HEK293 (cell line): ENCODE measurements at regions not wholly inside any gene's neighbourhood (a gene's known extent, or its start where the extent isn't known, plus 50 kb on each side); places are given as distances from the start of the nearest gene placed in this dataset.

Source experiments
- CTCF ChIA-PET: fragments of 350-600 bp; formaldehyde crosslinking; extraction: SDS; loops from one replicate; lab custom pipeline; 2021; ENCODE audit warnings: antibody characterized with exemption; lab: Yijun Ruan, JAX
- POLR2A ChIA-PET: fragments of 300-600 bp; formaldehyde crosslinking; extraction: SDS; loops from one replicate; lab custom pipeline; 2020; ENCODE audit warnings: antibody characterized with exemption, inconsistent platforms; lab: Yijun Ruan, JAX
- H3K27ac ChIP-seq: fragments of 200-500 bp; sonication (Bioruptor generic); 2 replicates; pipeline ENCODE4 v1.5.1; 2014; ENCODE audit warnings: low read depth, low read length, control low read depth, inconsistent platforms; ENCODE audit errors: extremely low read depth
- H3K36me3 ChIP-seq, 2 experiments: fragments of 200-500 bp in 1 of 2; sonication (Bioruptor generic) in 1 of 2; 1 replicate in 1 of 2; 2 replicates in 1 of 2; pipeline ENCODE4 v1.5.1; 2014 to 2017; ENCODE audit warnings: inconsistent platforms in 2 of 2, low read length in 2 of 2; ENCODE audit not compliant: control insufficient read depth in 2 of 2, insufficient read depth in 1 of 2
- H3K4me1 ChIP-seq: fragments of 200-500 bp; sonication (Bioruptor generic); 2 replicates; pipeline ENCODE4 v1.5.1; 2014; ENCODE audit warnings: mild to moderate bottlenecking, low read length, inconsistent platforms; ENCODE audit not compliant: control insufficient read depth, insufficient read depth
- H3K4me3 ChIP-seq: 2 replicates; pipeline ENCODE4 v1.5.1; 2011; ENCODE audit warnings: low read depth, mild to moderate bottlenecking, control low read depth, low read length, moderate library complexity
- H3K9me3 ChIP-seq: fragments of 200-500 bp; sonication (Bioruptor generic); 2 replicates; pipeline ENCODE4 v1.5.1; 2014; ENCODE audit warnings: low read depth, low read length, inconsistent platforms; ENCODE audit not compliant: control insufficient read depth, insufficient read depth
- EGR2 ChIP-seq: fragments of 450-650 bp; formaldehyde crosslinking; IDR thresholded peaks from 2 replicates; pipeline ENCODE4 v1.5.1; 2016; ENCODE audit warnings: low read depth, missing biosample characterization, missing genetic modification characterization
- GLI4 ChIP-seq: fragments of 450-650 bp; formaldehyde crosslinking; IDR thresholded peaks from 2 replicates; pipeline ENCODE4 v1.5.1; 2016; ENCODE audit warnings: missing biosample characterization, missing genetic modification characterization
- HOXD13 ChIP-seq: sonication (generic); formaldehyde crosslinking; IDR thresholded peaks from 2 replicates; pipeline ENCODE4 v1.8.0; 2022; ENCODE audit warnings: missing genetic modification reagents, borderline replicate concordance
- SCRT1 ChIP-seq: fragments of 450-650 bp; formaldehyde crosslinking; IDR thresholded peaks from 2 replicates; pipeline ENCODE4 v1.5.1; 2016; ENCODE audit warnings: missing biosample characterization, missing genetic modification characterization, borderline replicate concordance
- ZFP37 ChIP-seq: fragments of 450-650 bp; formaldehyde crosslinking; IDR thresholded peaks from 2 replicates; pipeline ENCODE4 v1.5.1; 2016; ENCODE audit warnings: missing biosample characterization, missing genetic modification characterization
- ZFP41 ChIP-seq: fragments of 450-650 bp; formaldehyde crosslinking; IDR thresholded peaks from 2 replicates; pipeline ENCODE4 v1.5.1; 2016; ENCODE audit warnings: missing biosample characterization, missing genetic modification characterization, borderline replicate concordance
- ZNF132 ChIP-seq: fragments of 450-650 bp; formaldehyde crosslinking; IDR thresholded peaks from 2 replicates; pipeline ENCODE4 v1.5.1; 2017; ENCODE audit warnings: missing biosample characterization, missing genetic modification characterization, borderline replicate concordance
- ZNF133 ChIP-seq: fragments of 450-650 bp; formaldehyde crosslinking; IDR thresholded peaks from 2 replicates; pipeline ENCODE4 v1.5.1; 2016; ENCODE audit warnings: missing biosample characterization, missing genetic modification characterization
- ZNF202 ChIP-seq: fragments of 450-650 bp; formaldehyde crosslinking; IDR thresholded peaks from 2 replicates; pipeline ENCODE4 v1.5.1; 2016; ENCODE audit warnings: missing biosample characterization, missing genetic modification characterization, borderline replicate concordance
- ZNF221 ChIP-seq: fragments of 450-650 bp; formaldehyde crosslinking; IDR thresholded peaks from 2 replicates; pipeline ENCODE4 v1.5.1; 2017; ENCODE audit warnings: missing biosample characterization, missing genetic modification characterization, borderline replicate concordance
- ZNF24 ChIP-seq: fragments of 450-650 bp; formaldehyde crosslinking; IDR thresholded peaks from 2 replicates; pipeline ENCODE4 v1.5.1; 2016; ENCODE audit warnings: missing biosample characterization, missing genetic modification characterization
- ZNF48 ChIP-seq: fragments of 450-650 bp; formaldehyde crosslinking; IDR thresholded peaks from 2 replicates; pipeline ENCODE4 v1.5.1; 2016; ENCODE audit warnings: missing biosample characterization, missing genetic modification characterization
- ZNF555 ChIP-seq: fragments of 450-650 bp; formaldehyde crosslinking; conservative IDR thresholded peaks from 2 replicates; pipeline ENCODE4 v1.5.1; 2017; ENCODE audit warnings: missing biosample characterization, mild to moderate bottlenecking, missing genetic modification characterization, inconsistent platforms
- ZNF585B ChIP-seq: fragments of 450-650 bp; formaldehyde crosslinking; IDR thresholded peaks from 2 replicates; pipeline ENCODE4 v1.5.1; 2016; ENCODE audit warnings: missing biosample characterization, missing genetic modification characterization
- ZNF670 ChIP-seq: fragments of 450-650 bp; formaldehyde crosslinking; IDR thresholded peaks from 2 replicates; pipeline ENCODE4 v1.5.1; 2016; ENCODE audit warnings: missing biosample characterization, missing genetic modification characterization, low read depth
- TF ChIP-seq, protein P1 (sequence below): fragments of 450-650 bp; formaldehyde crosslinking; IDR thresholded peaks from 2 replicates; pipeline ENCODE4 v1.5.1; 2016; ENCODE audit warnings: missing biosample characterization, missing genetic modification characterization
- TF ChIP-seq, protein P2 (sequence below): fragments of 450-650 bp; formaldehyde crosslinking; IDR thresholded peaks from 2 replicates; pipeline ENCODE4 v1.5.1; 2016; ENCODE audit warnings: missing biosample characterization, missing genetic modification characterization, borderline replicate concordance
- TF ChIP-seq, protein P3 (sequence below): fragments of 450-650 bp; formaldehyde crosslinking; IDR thresholded peaks from 2 replicates; pipeline ENCODE4 v1.5.1; 2017; ENCODE audit warnings: missing biosample characterization, missing genetic modification characterization
- TF ChIP-seq, protein P4 (sequence below): fragments of 450-650 bp; formaldehyde crosslinking; IDR thresholded peaks from 2 replicates; pipeline ENCODE4 v1.5.1; 2017; ENCODE audit warnings: missing biosample characterization, missing genetic modification characterization
- TF ChIP-seq, protein P5 (sequence below): fragments of 450-650 bp; formaldehyde crosslinking; IDR thresholded peaks from 2 replicates; pipeline ENCODE4 v1.5.1; 2016; ENCODE audit warnings: missing biosample characterization, missing genetic modification characterization

DNA sequence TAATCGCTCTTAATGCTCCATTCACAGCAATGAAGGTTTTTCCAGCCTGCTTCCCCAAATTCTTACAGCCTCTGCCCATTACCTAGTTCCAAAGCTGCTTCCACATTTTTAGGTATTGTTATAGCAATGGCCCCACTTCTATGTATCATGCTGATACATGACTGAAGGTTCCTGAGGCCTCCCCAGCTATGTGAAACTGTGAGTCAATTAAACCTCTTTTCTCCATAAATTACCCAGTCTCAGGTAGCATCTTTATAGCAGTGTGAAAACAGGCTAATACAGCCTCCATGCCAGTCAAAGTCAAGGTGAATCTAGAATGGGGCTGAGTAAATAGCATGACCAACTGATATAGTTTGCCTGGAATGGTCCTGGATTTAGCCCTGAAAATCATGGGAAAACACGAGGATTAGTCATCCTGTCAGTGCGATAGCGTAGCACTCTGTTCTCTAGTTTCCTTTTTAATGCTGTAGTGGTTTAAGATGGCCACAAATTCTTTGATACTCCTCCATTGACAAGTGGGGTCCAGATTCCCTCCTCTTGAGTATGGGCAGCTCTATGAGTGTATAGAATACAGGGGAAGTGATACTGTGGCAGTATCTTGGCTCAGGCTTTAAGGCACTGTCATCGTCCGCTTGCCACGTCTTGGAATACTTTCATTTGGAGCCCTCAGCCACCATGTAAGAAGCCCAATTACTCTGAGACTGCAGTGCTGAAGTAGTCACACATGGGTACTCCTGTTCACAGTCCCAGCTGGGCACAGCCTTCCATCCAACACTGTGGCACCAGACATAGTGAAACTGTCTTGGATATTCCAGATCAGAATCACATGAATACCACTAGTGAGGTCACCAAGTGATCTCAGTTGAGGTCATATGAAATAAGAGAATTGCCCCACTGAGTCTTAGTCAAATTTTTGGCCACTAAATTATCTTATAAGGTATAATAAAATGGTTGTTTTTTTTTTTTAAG, 94.0 kb upstream of the PLCL2 start (continued):
- TF ChIP-seq ZNF221 (tag by site-specific recombination) (no peak), GLI4 (tag by site-specific recombination) (no peak), SCRT1 (tag by site-specific recombination) (no peak), ZNF132 (no peak), ZNF202 (tag by site-specific recombination) (no peak), HOXD13 (CRISPR knock-in tag) (no peak)
- TF ChIP-seq, protein P1, sequence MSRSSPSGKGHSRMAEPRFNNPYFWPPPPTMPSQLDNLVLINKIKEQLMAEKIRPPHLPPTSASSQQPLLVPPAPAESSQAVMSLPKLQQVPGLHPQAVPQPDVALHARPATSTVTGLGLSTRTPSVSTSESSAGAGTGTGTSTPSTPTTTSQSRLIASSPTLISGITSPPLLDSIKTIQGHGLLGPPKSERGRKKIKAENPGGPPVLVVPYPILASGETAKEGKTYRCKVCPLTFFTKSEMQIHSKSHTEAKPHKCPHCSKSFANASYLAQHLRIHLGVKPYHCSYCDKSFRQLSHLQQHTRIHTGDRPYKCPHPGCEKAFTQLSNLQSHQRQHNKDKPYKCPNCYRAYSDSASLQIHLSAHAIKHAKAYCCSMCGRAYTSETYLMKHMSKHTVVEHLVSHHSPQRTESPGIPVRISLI (tag by site-specific recombination): no peak
- TF ChIP-seq, protein P2, sequence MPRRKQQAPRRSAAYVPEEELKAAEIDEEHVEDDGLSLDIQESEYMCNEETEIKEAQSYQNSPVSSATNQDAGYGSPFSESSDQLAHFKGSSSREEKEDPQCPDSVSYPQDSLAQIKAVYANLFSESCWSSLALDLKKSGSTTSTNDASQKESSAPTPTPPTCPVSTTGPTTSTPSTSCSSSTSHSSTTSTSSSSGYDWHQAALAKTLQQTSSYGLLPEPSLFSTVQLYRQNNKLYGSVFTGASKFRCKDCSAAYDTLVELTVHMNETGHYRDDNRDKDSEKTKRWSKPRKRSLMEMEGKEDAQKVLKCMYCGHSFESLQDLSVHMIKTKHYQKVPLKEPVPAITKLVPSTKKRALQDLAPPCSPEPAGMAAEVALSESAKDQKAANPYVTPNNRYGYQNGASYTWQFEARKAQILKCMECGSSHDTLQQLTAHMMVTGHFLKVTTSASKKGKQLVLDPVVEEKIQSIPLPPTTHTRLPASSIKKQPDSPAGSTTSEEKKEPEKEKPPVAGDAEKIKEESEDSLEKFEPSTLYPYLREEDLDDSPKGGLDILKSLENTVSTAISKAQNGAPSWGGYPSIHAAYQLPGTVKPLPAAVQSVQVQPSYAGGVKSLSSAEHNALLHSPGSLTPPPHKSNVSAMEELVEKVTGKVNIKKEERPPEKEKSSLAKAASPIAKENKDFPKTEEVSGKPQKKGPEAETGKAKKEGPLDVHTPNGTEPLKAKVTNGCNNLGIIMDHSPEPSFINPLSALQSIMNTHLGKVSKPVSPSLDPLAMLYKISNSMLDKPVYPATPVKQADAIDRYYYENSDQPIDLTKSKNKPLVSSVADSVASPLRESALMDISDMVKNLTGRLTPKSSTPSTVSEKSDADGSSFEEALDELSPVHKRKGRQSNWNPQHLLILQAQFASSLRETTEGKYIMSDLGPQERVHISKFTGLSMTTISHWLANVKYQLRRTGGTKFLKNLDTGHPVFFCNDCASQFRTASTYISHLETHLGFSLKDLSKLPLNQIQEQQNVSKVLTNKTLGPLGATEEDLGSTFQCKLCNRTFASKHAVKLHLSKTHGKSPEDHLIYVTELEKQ: no peak

DNA sequence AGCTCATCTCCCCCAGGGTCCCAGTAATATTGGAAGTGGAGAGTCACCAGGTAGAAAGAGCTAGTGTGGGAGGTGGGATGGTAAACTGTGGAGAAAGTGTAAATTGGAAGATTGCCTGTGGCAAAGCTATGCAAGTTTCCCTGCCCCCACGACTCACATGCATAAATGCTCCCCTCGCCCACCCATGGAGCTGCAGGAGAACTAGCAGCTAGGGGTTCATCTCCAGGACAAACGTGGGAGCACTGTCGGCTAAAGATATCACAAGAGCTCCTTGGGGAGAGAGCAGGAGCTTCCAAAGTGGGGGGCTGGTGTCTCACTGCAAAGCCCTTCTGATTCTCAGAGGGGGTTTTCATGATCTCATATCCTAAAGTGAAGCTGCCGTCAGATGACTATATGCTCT, 91.4 kb upstream of the PLCL2 start:
- Histone ChIP-seq H3K36me3 (no peaks in the 10 kb centered on the region), H3K4me1 (no peaks in the 10 kb centered on the region), H3K9me3 (no peaks in the 10 kb centered on the region), H3K27ac (no peak overlapping the region), H3K4me3 (no peak overlapping the region)
- ChIA-PET POLR2A (no interaction called here), CTCF (no interaction called here)
- TF ChIP-seq ZNF585B (tag by site-specific recombination): no peak
- TF ChIP-seq ZNF24 (tag by site-specific recombination): no peak
- TF ChIP-seq, protein P3, sequence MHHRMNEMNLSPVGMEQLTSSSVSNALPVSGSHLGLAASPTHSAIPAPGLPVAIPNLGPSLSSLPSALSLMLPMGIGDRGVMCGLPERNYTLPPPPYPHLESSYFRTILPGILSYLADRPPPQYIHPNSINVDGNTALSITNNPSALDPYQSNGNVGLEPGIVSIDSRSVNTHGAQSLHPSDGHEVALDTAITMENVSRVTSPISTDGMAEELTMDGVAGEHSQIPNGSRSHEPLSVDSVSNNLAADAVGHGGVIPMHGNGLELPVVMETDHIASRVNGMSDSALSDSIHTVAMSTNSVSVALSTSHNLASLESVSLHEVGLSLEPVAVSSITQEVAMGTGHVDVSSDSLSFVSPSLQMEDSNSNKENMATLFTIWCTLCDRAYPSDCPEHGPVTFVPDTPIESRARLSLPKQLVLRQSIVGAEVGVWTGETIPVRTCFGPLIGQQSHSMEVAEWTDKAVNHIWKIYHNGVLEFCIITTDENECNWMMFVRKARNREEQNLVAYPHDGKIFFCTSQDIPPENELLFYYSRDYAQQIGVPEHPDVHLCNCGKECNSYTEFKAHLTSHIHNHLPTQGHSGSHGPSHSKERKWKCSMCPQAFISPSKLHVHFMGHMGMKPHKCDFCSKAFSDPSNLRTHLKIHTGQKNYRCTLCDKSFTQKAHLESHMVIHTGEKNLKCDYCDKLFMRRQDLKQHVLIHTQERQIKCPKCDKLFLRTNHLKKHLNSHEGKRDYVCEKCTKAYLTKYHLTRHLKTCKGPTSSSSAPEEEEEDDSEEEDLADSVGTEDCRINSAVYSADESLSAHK (tag by site-specific recombination): no peak
- no peak for TF ChIP-seq ZFP37 (tag by site-specific recombination)
- 0 out of 2 replicates have a peak, but pooled peaks have one; percentile 14 for TF ChIP-seq EGR2 (tag by site-specific recombination)
- TF ChIP-seq ZNF555 (tag by site-specific recombination): no peak
- TF ChIP-seq ZNF670: no peak
- TF ChIP-seq ZNF133 (tag by site-specific recombination): no peak

DNA sequence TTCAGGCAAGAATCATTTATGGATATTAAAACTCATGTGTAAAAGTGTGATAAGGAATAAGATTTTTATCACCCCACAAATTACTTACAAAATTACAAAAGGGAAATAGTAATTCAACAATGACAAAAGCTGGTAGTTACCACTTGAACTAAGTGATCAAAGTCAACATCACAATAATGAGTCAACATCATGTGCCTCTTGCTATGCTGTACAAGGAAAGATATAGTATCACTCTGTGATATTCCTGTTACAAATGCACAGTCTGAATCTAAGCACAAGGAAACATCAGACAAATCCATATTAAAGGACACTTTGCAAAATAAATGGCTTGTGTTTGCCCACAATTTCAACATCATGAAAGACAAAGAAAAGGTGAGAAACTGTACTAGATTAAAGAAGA, 90.5 kb upstream of the PLCL2 start:
- no peak overlapping the region for H3K4me3 ChIP-seq
- ChIA-PET POLR2A (no interaction called here), CTCF (no interaction called here)
- H3K9me3 ChIP-seq: no peaks in the 10 kb centered on the region
- no peak overlapping the region for H3K27ac ChIP-seq
- H3K4me1 ChIP-seq: no peaks in the 10 kb centered on the region
- no peaks in the 10 kb centered on the region for H3K36me3 ChIP-seq
- no peak for TF ChIP-seq ZNF48
- TF ChIP-seq, protein P4, sequence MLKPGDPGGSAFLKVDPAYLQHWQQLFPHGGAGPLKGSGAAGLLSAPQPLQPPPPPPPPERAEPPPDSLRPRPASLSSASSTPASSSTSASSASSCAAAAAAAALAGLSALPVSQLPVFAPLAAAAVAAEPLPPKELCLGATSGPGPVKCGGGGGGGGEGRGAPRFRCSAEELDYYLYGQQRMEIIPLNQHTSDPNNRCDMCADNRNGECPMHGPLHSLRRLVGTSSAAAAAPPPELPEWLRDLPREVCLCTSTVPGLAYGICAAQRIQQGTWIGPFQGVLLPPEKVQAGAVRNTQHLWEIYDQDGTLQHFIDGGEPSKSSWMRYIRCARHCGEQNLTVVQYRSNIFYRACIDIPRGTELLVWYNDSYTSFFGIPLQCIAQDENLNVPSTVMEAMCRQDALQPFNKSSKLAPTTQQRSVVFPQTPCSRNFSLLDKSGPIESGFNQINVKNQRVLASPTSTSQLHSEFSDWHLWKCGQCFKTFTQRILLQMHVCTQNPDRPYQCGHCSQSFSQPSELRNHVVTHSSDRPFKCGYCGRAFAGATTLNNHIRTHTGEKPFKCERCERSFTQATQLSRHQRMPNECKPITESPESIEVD (tag by site-specific recombination): no peak
- TF ChIP-seq ZFP41 (tag by site-specific recombination): no peak
- TF ChIP-seq, protein P5, sequence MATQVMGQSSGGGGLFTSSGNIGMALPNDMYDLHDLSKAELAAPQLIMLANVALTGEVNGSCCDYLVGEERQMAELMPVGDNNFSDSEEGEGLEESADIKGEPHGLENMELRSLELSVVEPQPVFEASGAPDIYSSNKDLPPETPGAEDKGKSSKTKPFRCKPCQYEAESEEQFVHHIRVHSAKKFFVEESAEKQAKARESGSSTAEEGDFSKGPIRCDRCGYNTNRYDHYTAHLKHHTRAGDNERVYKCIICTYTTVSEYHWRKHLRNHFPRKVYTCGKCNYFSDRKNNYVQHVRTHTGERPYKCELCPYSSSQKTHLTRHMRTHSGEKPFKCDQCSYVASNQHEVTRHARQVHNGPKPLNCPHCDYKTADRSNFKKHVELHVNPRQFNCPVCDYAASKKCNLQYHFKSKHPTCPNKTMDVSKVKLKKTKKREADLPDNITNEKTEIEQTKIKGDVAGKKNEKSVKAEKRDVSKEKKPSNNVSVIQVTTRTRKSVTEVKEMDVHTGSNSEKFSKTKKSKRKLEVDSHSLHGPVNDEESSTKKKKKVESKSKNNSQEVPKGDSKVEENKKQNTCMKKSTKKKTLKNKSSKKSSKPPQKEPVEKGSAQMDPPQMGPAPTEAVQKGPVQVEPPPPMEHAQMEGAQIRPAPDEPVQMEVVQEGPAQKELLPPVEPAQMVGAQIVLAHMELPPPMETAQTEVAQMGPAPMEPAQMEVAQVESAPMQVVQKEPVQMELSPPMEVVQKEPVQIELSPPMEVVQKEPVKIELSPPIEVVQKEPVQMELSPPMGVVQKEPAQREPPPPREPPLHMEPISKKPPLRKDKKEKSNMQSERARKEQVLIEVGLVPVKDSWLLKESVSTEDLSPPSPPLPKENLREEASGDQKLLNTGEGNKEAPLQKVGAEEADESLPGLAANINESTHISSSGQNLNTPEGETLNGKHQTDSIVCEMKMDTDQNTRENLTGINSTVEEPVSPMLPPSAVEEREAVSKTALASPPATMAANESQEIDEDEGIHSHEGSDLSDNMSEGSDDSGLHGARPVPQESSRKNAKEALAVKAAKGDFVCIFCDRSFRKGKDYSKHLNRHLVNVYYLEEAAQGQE (tag by site-specific recombination): no peak
